NCI-H526 treated with DMSO at 0.1 percent for 48 hours (cell line): ENCODE measurements at regions not wholly inside any gene's neighbourhood (a gene's known extent, or its start where the extent isn't known, plus 50 kb on each side); places are given as distances from the start of the nearest gene placed in this dataset.
"Not testable (repeated sequence)": the region's sequence is repeated elsewhere in the genome, so short reads cannot be mapped to it uniquely, and the experiment has no call there.

Experiments used
- DNase-seq: peaks from one replicate; lab custom pipeline; 2025; lab: John Stamatoyannopoulos, UW

GRCh38 chr16:48999044-48999443 lies 282.6 kb downstream of the CBLN1 start:
- no peak for DNase-seq

GRCh38 chr16:48997946-48998345 lies 283.7 kb downstream of the CBLN1 start:
- no peak for DNase-seq

- no peak for DNase-seq
Observed at GRCh38 chr16:48997081-48997615, 284.5 kb downstream of the CBLN1 start.

GRCh38 chr16:48978501-48978900 lies 303.1 kb downstream of the CBLN1 start:
- DNase-seq = no peak

GRCh38 chr16:48972236-48972635 lies 309.4 kb downstream of the CBLN1 start:
- no peak for DNase-seq

DNA sequence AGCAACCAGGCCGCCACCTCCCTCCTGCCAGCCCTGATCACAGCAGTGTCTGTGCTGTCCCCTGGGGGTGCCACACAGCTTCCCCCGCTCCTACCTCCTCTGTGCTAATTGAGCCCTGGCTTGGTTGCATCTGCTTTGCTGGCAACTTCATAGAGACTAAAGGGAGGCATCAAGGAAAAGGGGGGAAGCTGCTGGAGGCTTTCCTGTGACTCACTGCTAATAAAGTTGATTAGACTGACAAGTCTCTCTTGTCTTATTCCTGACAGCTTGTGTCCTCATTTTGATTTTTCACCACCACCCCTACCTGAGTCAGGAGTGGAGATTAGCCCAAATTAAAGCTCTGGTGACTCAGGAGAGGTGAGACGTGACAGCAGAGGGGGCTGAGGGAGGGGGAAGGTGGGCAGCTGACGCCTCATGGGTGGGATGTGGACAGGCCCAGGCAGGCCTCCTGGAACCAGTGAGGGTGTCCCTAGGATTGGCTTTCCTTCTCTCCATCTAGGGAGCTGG lies 310.0 kb downstream of the CBLN1 start:
- DNase-seq = no peak

DNA sequence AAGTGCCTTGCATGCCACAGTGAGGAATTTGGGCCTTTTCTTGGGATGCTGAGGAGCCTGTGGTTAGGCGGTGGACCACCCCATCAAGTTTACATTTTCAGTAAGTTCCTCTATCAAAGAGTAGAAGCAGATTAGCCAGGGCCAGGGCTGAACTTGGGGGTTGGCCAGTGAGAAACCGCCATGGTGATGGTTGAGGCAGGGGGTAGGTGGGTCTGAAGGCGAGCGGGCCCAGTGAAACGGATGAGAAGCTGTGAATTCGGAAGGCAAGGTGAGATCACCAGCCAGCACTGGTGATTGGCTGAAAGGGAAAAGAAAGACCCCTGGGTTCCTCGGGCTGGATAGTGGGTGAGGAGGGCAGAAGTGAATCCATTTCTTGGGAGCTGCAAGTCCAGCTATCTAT lies 311.4 kb downstream of the CBLN1 start:
- DNase-seq = no peak

GRCh38 chr16:48969611-48970010 lies 312.0 kb downstream of the CBLN1 start:
- no peak for DNase-seq

- no peak for DNase-seq
Observed at GRCh38 chr16:48965386-48965785, 316.3 kb downstream of the CBLN1 start.

GRCh38 chr16:48963901-48964615 lies 317.6 kb downstream of the CBLN1 start:
- no peak for DNase-seq

GRCh38 chr16:48963306-48963705 lies 318.3 kb downstream of the CBLN1 start:
- no peak for DNase-seq

- DNase-seq = no peak
Observed at GRCh38 chr16:48961546-48961945, 320.1 kb downstream of the CBLN1 start.

GRCh38 chr16:48960830-48961229 lies 320.8 kb downstream of the CBLN1 start:
- no peak for DNase-seq

GRCh38 chr16:48959747-48960146 lies 321.9 kb downstream of the CBLN1 start:
- DNase-seq = no peak

GRCh38 chr16:48959204-48959603 lies 322.4 kb downstream of the CBLN1 start:
- no peak for DNase-seq

- DNase-seq = no peak
Observed at GRCh38 chr16:48958681-48959080, 323.0 kb downstream of the CBLN1 start.

GRCh38 chr16:48956620-48957019 lies 325.0 kb downstream of the CBLN1 start:
- DNase-seq = no peak

- no peak for DNase-seq
Observed at GRCh38 chr16:48955837-48956236, 325.8 kb downstream of the CBLN1 start.

DNA sequence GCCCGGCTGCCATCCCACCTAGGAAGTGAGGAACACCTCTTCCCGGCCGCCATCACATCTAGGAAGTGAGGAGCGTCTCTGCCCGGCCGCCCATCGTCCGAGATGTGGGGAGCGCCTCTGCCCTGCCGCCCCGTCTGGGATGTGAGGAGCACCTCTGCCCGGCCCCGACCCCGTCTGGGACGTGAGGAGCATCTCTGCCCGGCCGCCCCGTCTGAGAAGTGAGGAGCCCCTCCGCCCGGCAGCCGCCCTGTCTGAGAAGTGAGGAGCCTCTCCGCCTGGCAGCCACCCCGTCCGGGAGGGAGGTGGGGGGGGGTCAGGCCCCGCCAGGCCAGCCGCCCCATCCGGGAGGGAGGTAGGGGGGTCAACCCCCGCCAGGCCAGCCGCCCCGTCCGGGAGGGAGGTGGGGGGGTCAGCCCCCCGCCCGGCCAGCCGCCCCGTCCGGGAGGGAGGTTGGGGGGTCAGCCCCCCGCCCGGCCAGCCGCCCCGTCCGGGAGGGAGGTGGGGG lies 330.0 kb downstream of the CBLN1 start:
- DNase-seq = not testable (repeated sequence)

GRCh38 chr16:48950184-48950583 lies 331.5 kb downstream of the CBLN1 start:
- no peak for DNase-seq

GRCh38 chr16:48949636-48950035 lies 332.0 kb downstream of the CBLN1 start:
- no peak for DNase-seq

GRCh38 chr16:48948911-48949310 lies 332.7 kb downstream of the CBLN1 start:
- DNase-seq = no peak

DNA sequence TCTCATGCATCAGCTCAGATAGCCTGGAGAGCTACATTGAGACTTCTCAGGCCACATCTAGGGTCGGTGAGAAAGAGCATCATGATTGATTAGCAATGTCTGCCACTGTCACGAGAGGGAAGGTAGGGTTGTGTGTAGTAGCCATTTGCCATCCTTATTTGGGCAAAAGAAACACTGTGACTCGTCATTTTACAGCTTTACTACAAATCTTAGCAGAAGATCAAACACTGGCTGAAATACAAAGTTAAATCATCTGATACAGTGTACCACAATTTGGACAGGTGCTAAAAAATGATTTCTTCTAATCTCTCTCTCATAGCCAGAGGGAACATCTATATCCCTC lies 334.3 kb downstream of the CBLN1 start:
- no peak for DNase-seq
